SK-N-SH treated with all-trans-retinoic acid at 6 μM for 48 hours (cell line): ENCODE measurements at regions not wholly inside any gene's neighbourhood (a gene's known extent, or its start where the extent isn't known, plus 50 kb on each side); places are given as distances from the start of the nearest gene placed in this dataset.

Source experiments
- ATAC-seq: fragments of 200-7000 bp; cut with Tn5 transposase; 3 replicates; pipeline ENCODE4 v1.9.1; 2020; ENCODE audit warnings: mild to moderate bottlenecking, moderate library complexity
- ARNTL ChIP-seq: fragments of 450-650 bp; formaldehyde crosslinking; IDR thresholded peaks from 2 replicates; pipeline ENCODE4 v1.5.0; 2020; ENCODE audit warnings: low read depth, mild to moderate bottlenecking, moderate library complexity, borderline replicate concordance
- BACH2 ChIP-seq: fragments of 250-450 bp; sonication (Bioruptor Pico); IDR thresholded peaks from 2 replicates; pipeline ENCODE4 v1.9.0; 2021; ENCODE audit warnings: mild to moderate bottlenecking, borderline replicate concordance
- ESRRG ChIP-seq: fragments of 250-450 bp; sonication (Bioruptor Pico); IDR thresholded peaks from 2 replicates; pipeline ENCODE4 v1.6.1; 2021; ENCODE audit warnings: mild to moderate bottlenecking
- ISL1 ChIP-seq: fragments of 250-450 bp; sonication (Bioruptor Pico); IDR thresholded peaks from 2 replicates; pipeline ENCODE4 v2.1.2; 2022; ENCODE audit warnings: mild to moderate bottlenecking, moderate library complexity
- OSR1 ChIP-seq: fragments of 250-450 bp; sonication (Bioruptor Pico); IDR thresholded peaks from 2 replicates; pipeline ENCODE4 v1.8.0; 2022; ENCODE audit warnings: moderate library complexity, mild to moderate bottlenecking, inconsistent platforms
- PATZ1 ChIP-seq: fragments of 250-450 bp; sonication (Bioruptor Pico); IDR thresholded peaks from 2 replicates; pipeline ENCODE4 v1.8.0; 2020; ENCODE audit warnings: mild to moderate bottlenecking, moderate library complexity, borderline replicate concordance
- POU6F1 ChIP-seq: fragments of 250-450 bp; sonication (Bioruptor Pico); IDR thresholded peaks from 2 replicates; pipeline ENCODE4 v1.8.0; 2021; ENCODE audit warnings: low read depth, mild to moderate bottlenecking, moderate library complexity, borderline replicate concordance
- PPARA ChIP-seq: fragments of 250-450 bp; sonication (Bioruptor Pico); IDR thresholded peaks from 2 replicates; pipeline ENCODE4 v1.5.0; 2020; ENCODE audit warnings: mild to moderate bottlenecking, borderline replicate concordance
- RARB ChIP-seq: fragments of 250-450 bp; sonication (Bioruptor Pico); IDR thresholded peaks from 2 replicates; pipeline ENCODE4 v1.8.0; 2021; ENCODE audit warnings: mild to moderate bottlenecking, moderate library complexity
- TCF4 ChIP-seq: fragments of 250-450 bp; sonication (Bioruptor Pico); IDR thresholded peaks from 2 replicates; pipeline ENCODE4 v1.8.0; 2021; ENCODE audit warnings: mild to moderate bottlenecking, moderate library complexity, borderline replicate concordance
- TOX ChIP-seq: fragments of 250-450 bp; sonication (Bioruptor Pico); IDR thresholded peaks from 2 replicates; pipeline ENCODE4 v1.8.0; 2021; ENCODE audit warnings: mild to moderate bottlenecking, moderate library complexity, borderline replicate concordance
- ZC3H10 ChIP-seq: fragments of 250-450 bp; sonication (Bioruptor Pico); IDR thresholded peaks from 2 replicates; pipeline ENCODE4 v1.5.1; 2021; ENCODE audit warnings: mild to moderate bottlenecking, moderate library complexity
- ZFP3 ChIP-seq: fragments of 250-450 bp; sonication (Bioruptor Pico); IDR thresholded peaks from 2 replicates; pipeline ENCODE4 v1.5.0; 2020; ENCODE audit warnings: mild to moderate bottlenecking, moderate library complexity
- ZFP30 ChIP-seq: fragments of 450-650 bp; formaldehyde crosslinking; IDR thresholded peaks from 2 replicates; pipeline ENCODE4 v1.5.0; 2022; ENCODE audit warnings: mild to moderate bottlenecking, moderate library complexity
- ZNF565 ChIP-seq: fragments of 450-650 bp; formaldehyde crosslinking; conservative IDR thresholded peaks from 2 replicates; pipeline ENCODE4 v1.5.0; 2020; ENCODE audit warnings: low read depth, mild to moderate bottlenecking, moderate library complexity
- ZNF70 ChIP-seq: fragments of 450-650 bp; formaldehyde crosslinking; IDR thresholded peaks from 2 replicates; pipeline ENCODE4 v1.5.0; 2020; ENCODE audit warnings: mild to moderate bottlenecking, moderate library complexity
- TF ChIP-seq, protein P1 (sequence below): fragments of 250-450 bp; sonication (Bioruptor Pico); IDR thresholded peaks from 2 replicates; pipeline ENCODE4 v1.5.1; 2021; ENCODE audit warnings: mild to moderate bottlenecking, moderate library complexity
- TF ChIP-seq, protein P2 (sequence below): fragments of 250-450 bp; sonication (Bioruptor Pico); IDR thresholded peaks from 2 replicates; pipeline ENCODE4 v1.5.1; 2020; ENCODE audit warnings: low read depth, mild to moderate bottlenecking, moderate library complexity
- TF ChIP-seq, protein P3 (sequence below): fragments of 250-450 bp; sonication (Bioruptor Pico); IDR thresholded peaks from 2 replicates; pipeline ENCODE4 v1.5.0; 2020; ENCODE audit warnings: mild to moderate bottlenecking, moderate library complexity

DNA sequence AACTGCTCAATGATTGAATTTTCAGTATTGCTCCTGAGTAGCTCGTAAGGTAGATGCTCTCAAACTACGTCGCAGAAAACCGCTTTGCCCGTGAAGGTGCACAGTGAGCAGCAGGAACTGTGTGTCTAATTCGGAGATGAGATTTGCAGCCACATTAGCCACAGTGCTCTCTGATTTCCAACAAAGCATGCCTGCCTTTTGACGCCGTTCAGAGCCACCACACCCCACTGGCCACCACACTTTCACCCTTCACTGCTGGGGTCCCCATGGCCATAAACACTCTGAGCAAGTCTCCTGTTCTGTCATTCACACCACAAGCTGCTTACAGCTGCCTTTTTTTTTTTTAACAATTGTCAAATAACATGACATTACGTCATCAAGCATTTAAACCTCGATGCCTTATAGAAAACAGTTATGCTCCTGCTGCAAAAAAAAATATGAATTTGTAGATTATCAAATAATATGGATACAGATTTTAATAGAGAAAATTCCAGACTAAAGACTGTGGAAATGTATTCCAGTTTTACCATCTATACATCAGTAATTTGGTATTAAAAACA, 578.8 kb upstream of the PFKP start (continued):
- TF ChIP-seq, protein P1, sequence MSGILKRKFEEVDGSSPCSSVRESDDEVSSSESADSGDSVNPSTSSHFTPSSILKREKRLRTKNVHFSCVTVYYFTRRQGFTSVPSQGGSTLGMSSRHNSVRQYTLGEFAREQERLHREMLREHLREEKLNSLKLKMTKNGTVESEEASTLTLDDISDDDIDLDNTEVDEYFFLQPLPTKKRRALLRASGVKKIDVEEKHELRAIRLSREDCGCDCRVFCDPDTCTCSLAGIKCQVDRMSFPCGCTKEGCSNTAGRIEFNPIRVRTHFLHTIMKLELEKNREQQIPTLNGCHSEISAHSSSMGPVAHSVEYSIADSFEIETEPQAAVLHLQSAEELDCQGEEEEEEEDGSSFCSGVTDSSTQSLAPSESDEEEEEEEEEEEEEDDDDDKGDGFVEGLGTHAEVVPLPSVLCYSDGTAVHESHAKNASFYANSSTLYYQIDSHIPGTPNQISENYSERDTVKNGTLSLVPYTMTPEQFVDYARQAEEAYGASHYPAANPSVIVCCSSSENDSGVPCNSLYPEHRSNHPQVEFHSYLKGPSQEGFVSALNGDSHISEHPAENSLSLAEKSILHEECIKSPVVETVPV (CRISPR knock-in tag): no peak

- TF ChIP-seq ISL1 (CRISPR knock-in tag): no peak
- TF ChIP-seq PPARA: no peak
- no peak for TF ChIP-seq ZFP30 (CRISPR knock-in tag)
- TF ChIP-seq TCF4 (CRISPR knock-in tag): no peak
- no peak for TF ChIP-seq OSR1 (CRISPR knock-in tag)
- no peak for TF ChIP-seq ZNF565 (CRISPR knock-in tag)
- no peak for TF ChIP-seq RARB (CRISPR knock-in tag)
- TF ChIP-seq, protein P2, sequence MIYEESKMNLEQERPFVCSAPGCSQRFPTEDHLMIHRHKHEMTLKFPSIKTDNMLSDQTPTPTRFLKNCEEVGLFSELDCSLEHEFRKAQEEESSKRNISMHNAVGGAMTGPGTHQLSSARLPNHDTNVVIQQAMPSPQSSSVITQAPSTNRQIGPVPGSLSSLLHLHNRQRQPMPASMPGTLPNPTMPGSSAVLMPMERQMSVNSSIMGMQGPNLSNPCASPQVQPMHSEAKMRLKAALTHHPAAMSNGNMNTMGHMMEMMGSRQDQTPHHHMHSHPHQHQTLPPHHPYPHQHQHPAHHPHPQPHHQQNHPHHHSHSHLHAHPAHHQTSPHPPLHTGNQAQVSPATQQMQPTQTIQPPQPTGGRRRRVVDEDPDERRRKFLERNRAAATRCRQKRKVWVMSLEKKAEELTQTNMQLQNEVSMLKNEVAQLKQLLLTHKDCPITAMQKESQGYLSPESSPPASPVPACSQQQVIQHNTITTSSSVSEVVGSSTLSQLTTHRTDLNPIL (CRISPR knock-in tag): no peak
- TF ChIP-seq, protein P3, sequence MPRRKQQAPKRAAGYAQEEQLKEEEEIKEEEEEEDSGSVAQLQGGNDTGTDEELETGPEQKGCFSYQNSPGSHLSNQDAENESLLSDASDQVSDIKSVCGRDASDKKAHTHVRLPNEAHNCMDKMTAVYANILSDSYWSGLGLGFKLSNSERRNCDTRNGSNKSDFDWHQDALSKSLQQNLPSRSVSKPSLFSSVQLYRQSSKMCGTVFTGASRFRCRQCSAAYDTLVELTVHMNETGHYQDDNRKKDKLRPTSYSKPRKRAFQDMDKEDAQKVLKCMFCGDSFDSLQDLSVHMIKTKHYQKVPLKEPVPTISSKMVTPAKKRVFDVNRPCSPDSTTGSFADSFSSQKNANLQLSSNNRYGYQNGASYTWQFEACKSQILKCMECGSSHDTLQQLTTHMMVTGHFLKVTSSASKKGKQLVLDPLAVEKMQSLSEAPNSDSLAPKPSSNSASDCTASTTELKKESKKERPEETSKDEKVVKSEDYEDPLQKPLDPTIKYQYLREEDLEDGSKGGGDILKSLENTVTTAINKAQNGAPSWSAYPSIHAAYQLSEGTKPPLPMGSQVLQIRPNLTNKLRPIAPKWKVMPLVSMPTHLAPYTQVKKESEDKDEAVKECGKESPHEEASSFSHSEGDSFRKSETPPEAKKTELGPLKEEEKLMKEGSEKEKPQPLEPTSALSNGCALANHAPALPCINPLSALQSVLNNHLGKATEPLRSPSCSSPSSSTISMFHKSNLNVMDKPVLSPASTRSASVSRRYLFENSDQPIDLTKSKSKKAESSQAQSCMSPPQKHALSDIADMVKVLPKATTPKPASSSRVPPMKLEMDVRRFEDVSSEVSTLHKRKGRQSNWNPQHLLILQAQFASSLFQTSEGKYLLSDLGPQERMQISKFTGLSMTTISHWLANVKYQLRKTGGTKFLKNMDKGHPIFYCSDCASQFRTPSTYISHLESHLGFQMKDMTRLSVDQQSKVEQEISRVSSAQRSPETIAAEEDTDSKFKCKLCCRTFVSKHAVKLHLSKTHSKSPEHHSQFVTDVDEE (CRISPR knock-in tag): no peak
- TF ChIP-seq, protein P1 (CRISPR knock-in tag): no peak
- no peak for TF ChIP-seq TOX (CRISPR knock-in tag)
- TF ChIP-seq, all 23 proteins: peak for 0
- ATAC-seq: no peak
Observed at GRCh38 chr10:2487921-2488320, 579.4 kb upstream of the PFKP start.

GRCh38 chr10:2478656-2479055, 588.7 kb upstream of the PFKP start:
- ATAC-seq: no peak
- TF ChIP-seq BACH2 (CRISPR knock-in tag) (no peak), ZC3H10 (CRISPR knock-in tag) (no peak), ESRRG (no peak), ZNF565 (CRISPR knock-in tag) (no peak), ISL1 (CRISPR knock-in tag) (no peak), RARB (CRISPR knock-in tag) (no peak), ZNF70 (CRISPR knock-in tag) (no peak), ZFP3 (CRISPR knock-in tag) (no peak), TCF4 (CRISPR knock-in tag) (no peak), POU6F1 (CRISPR knock-in tag) (no peak), TOX (CRISPR knock-in tag) (no peak), OSR1 (CRISPR knock-in tag) (no peak), ARNTL (CRISPR knock-in tag) (no peak), PATZ1 (CRISPR knock-in tag) (no peak)
- TF ChIP-seq, protein P3 (CRISPR knock-in tag): no peak
